MM.1S (cell line): ENCODE measurements at regions not wholly inside any gene's neighbourhood (a gene's known extent, or its start where the extent isn't known, plus 50 kb on each side); places are given as distances from the start of the nearest gene placed in this dataset.

ENCODE experiments used
- DNase-seq: peaks from one replicate; pipeline ENCODE4 v3.0.0-alpha.2; 2015
- H2AFZ ChIP-seq: fragments of 300-600 bp; sonication (generic); 2 replicates; pipeline ENCODE4 v1.6.0; 2016; ENCODE audit warnings: antibody characterized with exemption, low read length
- H3F3A ChIP-seq: fragments of 300-600 bp; sonication (generic); 2 replicates; pipeline ENCODE4 v1.6.1; 2016; ENCODE audit warnings: mild to moderate bottlenecking, antibody characterized with exemption, low read length, moderate library complexity, mixed read lengths; ENCODE audit not compliant: insufficient read depth
- H3K27ac ChIP-seq: fragments of 300-600 bp; sonication (generic); 2 replicates; pipeline ENCODE4 v1.5.1; 2016; ENCODE audit warnings: mild to moderate bottlenecking, low read length
- H3K27me3 ChIP-seq: fragments of 300-600 bp; sonication (generic); replicated peaks from 2 replicates; pipeline ENCODE4 v1.6.0; 2016; ENCODE audit warnings: low read length; ENCODE audit not compliant: insufficient read depth
- H3K36me3 ChIP-seq: fragments of 300-600 bp; sonication (generic); replicated peaks from 2 replicates; pipeline ENCODE4 v1.6.1; 2016; ENCODE audit warnings: mild to moderate bottlenecking, low read length, mixed read lengths; ENCODE audit not compliant: insufficient read depth
- H3K4me1 ChIP-seq: fragments of 300-600 bp; sonication (generic); 2 replicates; pipeline ENCODE4 v1.6.1; 2016; ENCODE audit warnings: low read length, mixed read lengths
- H3K4me2 ChIP-seq: fragments of 300-600 bp; sonication (generic); 2 replicates; pipeline ENCODE4 v1.6.0; 2016; ENCODE audit warnings: low read depth, low read length
- H3K4me3 ChIP-seq: fragments of 300-600 bp; sonication (generic); 2 replicates; pipeline ENCODE4 v1.5.1; 2016; ENCODE audit warnings: low read length, mixed read lengths
- H3K79me2 ChIP-seq: fragments of 300-600 bp; sonication (generic); 2 replicates; pipeline ENCODE4 v1.6.1; 2016; ENCODE audit warnings: mixed run types, low read length, mixed read lengths
- H3K9ac ChIP-seq: fragments of 300-600 bp; sonication (generic); 2 replicates; pipeline ENCODE4 v1.6.1; 2016; ENCODE audit warnings: low read length, mixed read lengths
- H3K9me2 ChIP-seq: fragments of 300-600 bp; sonication (generic); replicated peaks from 2 replicates; pipeline ENCODE4 v1.6.1; 2016; ENCODE audit warnings: mild to moderate bottlenecking, low read length, mixed read lengths; ENCODE audit not compliant: insufficient read depth
- H3K9me3 ChIP-seq: fragments of 300-600 bp; sonication (generic); replicated peaks from 2 replicates; pipeline ENCODE4 v1.6.1; 2016; ENCODE audit warnings: mild to moderate bottlenecking, low read length, mixed read lengths; ENCODE audit not compliant: insufficient read depth
- H4K20me1 ChIP-seq: fragments of 300-600 bp; sonication (generic); 2 replicates; pipeline ENCODE4 v1.6.1; 2016; ENCODE audit warnings: mild to moderate bottlenecking, low read length, moderate library complexity, mixed read lengths; ENCODE audit not compliant: insufficient read depth
- CTCF ChIP-seq: fragments of 300-600 bp; sonication (generic); IDR thresholded peaks from 2 replicates; pipeline ENCODE4 v1.5.1; 2016; ENCODE audit warnings: antibody characterized with exemption, low read length, mixed read lengths
- EZH2 ChIP-seq: fragments of 300-600 bp; sonication (generic); optimal IDR thresholded peaks from 2 replicates; pipeline ENCODE3; 2017; ENCODE audit warnings: low read depth, mild to moderate bottlenecking, antibody characterized with exemption, low read length, mixed read lengths
- EZH2phosphoT487 ChIP-seq: fragments of 300-600 bp; sonication (generic); IDR thresholded peaks from 2 replicates; pipeline ENCODE4 v1.6.1; 2018; ENCODE audit warnings: antibody characterized with exemption, low read length

DNA sequence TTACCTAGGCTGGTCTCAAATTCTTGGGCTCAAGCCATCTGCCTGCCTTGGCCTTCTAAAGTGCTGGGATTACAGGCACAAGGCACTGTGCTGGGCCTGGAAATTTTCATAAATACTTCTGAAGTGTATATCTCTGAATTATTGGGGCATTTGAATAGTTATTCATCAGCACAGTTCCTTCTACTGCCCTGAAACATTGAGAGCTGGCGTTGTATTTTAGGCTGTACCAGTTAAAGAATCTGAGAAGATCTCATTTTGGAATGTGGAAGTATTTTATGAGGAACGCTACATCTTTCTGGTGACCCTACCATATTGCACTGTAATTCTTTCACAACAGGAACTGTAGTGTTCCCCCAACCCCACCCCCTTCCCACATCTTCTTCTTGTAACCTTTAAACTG is 349.0 kb upstream of the RGS6 start:
- Histone ChIP-seq H3K27me3 (no peaks in the 10 kb centered on the region), H3K9me3 (no peaks in the 10 kb centered on the region), H3K4me2 (no peak overlapping the region), H3F3A (no peaks in the 10 kb centered on the region), H3K36me3 (no peaks in the 10 kb centered on the region), H3K4me3 (no peak overlapping the region), H3K27ac (no peak overlapping the region), H3K79me2 (no peaks in the 10 kb centered on the region), H2AFZ (no peak overlapping the region), H3K9me2 (no peaks in the 10 kb centered on the region), H4K20me1 (no peaks in the 10 kb centered on the region), H3K4me1 (no peaks in the 10 kb centered on the region), H3K9ac (no peak overlapping the region)
- TF ChIP-seq CTCF (no peak), EZH2 (no peak), EZH2phosphoT487 (no peak)
- DNase-seq, result no peak

GRCh38 chr14:71583705-71584104 is 348.5 kb upstream of the RGS6 start:
- H3K79me2 ChIP-seq, result no peaks in the 10 kb centered on the region

DNA sequence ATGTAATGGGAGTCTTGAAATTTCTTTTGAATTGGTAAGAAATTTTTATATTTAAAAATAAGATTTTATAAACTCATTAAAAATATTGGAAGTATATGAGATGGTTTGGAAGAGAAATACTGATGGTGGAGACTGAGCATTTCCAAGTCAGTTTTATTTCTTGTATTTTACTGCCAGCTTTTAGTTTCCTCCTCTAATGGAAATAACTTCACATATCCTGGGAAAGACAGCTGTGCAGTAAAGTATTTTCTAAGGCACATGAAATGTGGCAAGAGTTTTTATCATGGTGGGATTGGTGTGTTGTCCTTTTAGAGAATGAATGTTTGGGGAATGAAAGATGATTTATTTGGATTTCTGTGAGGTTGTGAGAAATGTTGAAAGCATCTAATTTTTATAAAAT is 346.9 kb upstream of the RGS6 start:
- Histone ChIP-seq H3K36me3 (no peaks in the 10 kb centered on the region), H4K20me1 (no peaks in the 10 kb centered on the region), H3K4me2 (no peak overlapping the region), H2AFZ (no peak overlapping the region), H3K27ac (no peak overlapping the region), H3K4me3 (no peak overlapping the region), H3K9ac (no peak overlapping the region), H3K9me3 (no peaks in the 10 kb centered on the region), H3K4me1 (no peaks in the 10 kb centered on the region), H3K27me3 (no peaks in the 10 kb centered on the region), H3K79me2 (no peaks in the 10 kb centered on the region), H3F3A (no peaks in the 10 kb centered on the region), H3K9me2 (no peaks in the 10 kb centered on the region)
- no peak for DNase-seq
- TF ChIP-seq EZH2, result no peak
- TF ChIP-seq EZH2phosphoT487, result no peak
- no peak for TF ChIP-seq CTCF

More at GRCh38 chr14:71583705-71584104, 348.5 kb upstream of the RGS6 start:
- Histone ChIP-seq H3K4me1 (no peaks in the 10 kb centered on the region), H3K9me3 (no peaks in the 10 kb centered on the region), H4K20me1 (no peaks in the 10 kb centered on the region), H3K27ac (no peak overlapping the region), H2AFZ (no peak overlapping the region), H3K4me2 (no peak overlapping the region), H3K27me3 (no peaks in the 10 kb centered on the region), H3K9ac (no peak overlapping the region), H3K9me2 (no peaks in the 10 kb centered on the region), H3K4me3 (no peak overlapping the region), H3F3A (no peaks in the 10 kb centered on the region), H3K36me3 (no peaks in the 10 kb centered on the region)
- no peak for DNase-seq
- no peak for TF ChIP-seq EZH2
- no peak for TF ChIP-seq CTCF
- no peak for TF ChIP-seq EZH2phosphoT487
